Nucleus accumbens (tissue), 56 donors: ENCODE measurements at regions not wholly inside any gene's neighbourhood (a gene's known extent, or its start where the extent isn't known, plus 50 kb on each side); places are given as distances from the start of the nearest gene placed in this dataset.

ENCODE experiments used
- DNase-seq, 56 donors: peaks; one replicate each; lab custom pipeline; 2025; lab: John Stamatoyannopoulos, UW

DNA sequence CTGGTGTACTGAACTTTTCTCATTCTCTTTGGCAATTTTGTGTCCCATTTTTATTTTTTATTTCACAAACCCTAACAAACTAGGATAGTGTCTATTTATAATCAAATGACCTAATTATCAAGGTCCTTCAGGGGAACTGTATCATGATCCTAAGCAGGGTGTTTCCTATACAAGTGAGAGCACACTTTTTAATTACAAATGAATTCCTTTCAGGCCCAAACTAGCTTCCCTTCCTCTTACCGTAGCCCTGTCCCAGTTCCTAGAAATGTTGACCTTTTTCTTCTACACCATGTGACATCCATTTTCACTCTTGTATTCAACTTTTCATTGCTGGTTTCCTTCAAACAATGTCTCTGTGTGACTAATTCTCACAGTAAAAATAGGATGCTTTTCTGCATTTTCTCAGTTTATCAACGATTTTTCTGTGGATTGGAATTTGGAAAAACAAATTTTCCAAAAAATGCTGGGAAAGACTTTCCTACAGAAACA is 411.4 kb downstream of the CCDC91 start:
- no peak for DNase-seq

DNA sequence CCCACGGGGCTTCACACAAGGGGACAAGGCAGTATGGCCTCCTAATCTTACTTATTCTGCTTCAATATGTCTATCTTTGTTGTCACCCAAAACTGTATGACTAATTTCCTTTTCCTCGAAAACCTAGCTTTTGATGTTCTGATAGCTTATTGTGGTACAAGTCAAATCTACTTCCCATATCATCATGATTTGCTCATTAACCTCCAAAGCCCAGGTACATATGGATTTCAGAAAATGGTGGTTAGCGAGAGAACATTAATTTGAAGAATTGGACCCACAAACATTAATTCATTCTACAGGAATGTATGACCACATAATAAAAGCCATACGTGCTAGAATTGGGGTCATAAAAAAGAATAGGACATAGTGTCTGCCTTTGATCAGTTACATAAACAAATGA is 412.5 kb downstream of the CCDC91 start:
- DNase-seq, result no peak

DNA sequence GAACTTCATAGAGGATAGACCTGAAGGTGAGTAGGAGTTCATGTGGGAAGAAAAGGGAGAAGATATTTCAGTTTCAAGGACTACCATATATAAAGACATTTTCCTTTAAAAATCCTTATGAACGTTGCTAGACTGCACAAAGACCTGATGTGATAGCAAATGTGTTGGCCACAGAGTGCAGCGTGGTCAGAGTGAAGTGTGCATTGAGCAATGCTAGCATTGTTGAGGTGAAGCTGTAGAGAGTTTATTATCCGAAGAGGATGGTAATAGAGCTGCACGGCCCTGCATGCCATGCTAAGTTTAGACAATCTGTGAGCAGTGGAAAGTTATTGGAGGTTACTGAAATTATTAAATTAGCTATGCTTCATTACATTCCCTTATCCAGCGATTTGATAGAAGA is 413.0 kb downstream of the CCDC91 start:
- DNase-seq, result no peak

DNA sequence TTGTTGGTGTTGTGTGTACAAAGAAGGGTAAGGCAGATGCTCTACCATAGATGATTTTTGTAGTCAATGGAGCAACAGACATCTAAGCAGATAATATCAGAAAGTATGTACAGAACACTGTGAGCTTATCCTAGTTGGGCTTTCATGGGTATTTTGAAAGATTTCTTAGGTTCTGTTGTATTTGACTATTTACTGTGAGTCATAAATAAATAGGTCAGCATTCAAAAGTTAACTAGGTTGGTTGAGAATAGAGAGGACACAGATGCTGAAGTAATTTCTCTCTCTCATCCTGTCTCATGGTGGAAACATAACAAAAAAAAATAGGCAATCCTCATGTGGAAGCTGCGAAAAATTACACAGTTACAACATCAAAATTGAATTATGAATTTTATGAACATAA is 413.5 kb downstream of the CCDC91 start:
- DNase-seq, result no peak

DNA sequence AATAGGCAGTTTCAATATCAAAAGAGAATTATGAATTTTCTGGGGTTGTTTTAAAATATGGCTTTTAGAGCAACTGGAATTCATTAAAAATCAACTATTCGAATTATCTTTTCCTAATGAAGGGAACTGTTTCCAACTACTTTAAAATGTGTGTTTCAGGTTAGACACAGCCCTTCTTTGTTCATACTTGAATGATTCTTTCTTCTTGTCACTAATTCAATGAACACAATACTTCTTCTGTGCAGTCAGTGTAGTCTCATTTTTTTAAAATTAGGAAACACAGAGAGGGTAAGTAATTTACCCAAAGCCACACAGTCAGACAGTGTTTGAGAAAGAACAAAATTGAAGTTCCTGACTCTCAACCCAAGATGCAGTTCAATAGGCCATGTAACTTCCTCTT is 414.0 kb downstream of the CCDC91 start:
- no peak for DNase-seq

DNA sequence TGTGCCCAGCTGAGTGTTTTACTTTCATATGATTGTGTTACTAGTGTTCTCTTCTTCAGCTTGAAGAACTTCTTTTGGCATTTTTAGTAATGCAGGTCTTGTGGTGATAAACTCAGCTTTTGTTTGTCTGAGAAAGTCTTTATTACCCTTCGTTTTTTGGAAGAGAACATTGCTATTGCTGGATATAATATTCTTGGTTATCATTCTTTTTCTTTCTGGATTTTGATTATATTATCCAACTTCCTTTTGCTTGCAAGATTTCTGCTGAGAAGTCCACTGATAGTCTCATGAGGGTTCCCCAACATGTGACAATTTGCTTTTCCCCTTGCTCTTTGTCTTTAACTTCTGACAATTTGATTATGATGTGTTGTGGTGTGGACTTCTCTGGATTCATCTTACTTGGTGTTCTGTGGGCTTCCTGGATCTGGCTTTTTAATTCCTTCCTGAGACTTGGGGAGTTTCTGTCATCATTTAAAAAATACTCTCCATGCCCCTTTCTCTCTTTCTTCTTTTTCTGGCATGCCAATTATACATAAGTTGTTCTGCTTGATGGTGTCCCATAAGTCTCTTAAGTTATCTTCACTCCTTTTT is 416.8 kb downstream of the CCDC91 start:
- DNase-seq, result no peak

DNA sequence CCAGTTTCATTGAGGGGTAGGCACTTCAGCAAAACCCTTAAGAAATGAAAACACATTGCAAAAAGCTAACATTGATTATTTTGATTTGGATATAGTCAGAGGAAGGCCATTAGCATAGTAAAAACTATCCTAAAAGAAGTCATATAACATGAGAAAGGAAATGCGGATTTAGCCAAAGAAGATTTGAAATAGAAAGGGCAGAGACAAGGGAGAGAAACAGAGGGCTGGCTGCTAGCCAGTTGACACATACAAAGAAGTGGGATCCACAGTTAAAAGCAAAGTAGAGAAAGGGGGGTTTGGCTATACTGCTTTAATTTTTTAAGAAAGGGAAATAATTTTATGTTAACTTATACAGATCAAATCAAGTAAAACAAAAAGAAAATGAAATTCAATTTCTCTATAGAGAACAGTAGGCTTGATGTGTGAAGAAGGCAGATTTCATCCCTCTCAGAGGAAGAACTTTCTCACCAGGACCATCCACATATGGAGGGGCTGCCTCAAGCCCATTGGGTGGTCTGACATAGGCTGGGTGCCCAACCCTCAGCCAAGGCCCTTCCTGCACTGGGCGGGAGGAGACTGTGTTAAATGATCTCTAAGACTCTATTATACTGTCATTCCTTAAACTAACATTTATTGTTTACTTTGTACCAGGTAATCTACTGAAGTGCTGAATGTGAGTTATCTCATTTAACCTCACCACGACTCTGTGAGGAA is 420.3 kb downstream of the CCDC91 start:
- DNase-seq, result no peak

DNA sequence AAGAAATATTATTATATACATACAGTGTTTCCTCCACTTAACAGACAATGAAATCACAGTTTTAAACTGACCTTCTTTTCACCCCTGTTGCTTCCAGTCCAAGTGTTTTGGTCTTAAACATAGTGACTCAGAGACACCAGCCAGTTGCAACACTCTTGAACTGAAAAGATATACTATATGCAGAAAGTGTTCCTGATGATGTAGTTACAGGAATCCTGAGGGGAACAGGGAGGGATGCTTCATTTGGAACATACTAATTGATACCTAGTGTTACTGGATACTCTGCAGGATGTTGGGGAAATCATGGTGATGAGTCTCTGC is 420.8 kb downstream of the CCDC91 start:
- no peak for DNase-seq

DNA sequence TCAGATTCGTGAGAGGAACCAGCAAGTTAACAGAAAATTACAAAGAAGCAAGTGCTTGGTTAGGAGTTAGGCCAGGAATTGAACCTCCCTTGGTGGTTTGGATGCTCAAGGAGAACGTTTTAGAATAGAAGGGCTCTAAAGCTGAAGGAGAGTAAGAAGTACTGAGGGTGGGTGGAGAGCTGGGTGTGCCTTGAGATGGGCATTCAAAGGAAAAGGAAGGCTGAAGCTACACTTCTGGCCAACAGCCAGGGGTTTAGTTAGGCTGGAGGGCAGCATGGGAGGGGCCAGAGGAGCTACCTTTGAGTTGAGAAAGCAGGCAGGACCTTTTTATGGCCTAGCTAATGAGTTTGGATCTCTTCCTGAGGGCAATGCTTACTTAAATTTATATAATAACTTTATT is 421.2 kb downstream of the CCDC91 start:
- DNase-seq, result no peak

DNA sequence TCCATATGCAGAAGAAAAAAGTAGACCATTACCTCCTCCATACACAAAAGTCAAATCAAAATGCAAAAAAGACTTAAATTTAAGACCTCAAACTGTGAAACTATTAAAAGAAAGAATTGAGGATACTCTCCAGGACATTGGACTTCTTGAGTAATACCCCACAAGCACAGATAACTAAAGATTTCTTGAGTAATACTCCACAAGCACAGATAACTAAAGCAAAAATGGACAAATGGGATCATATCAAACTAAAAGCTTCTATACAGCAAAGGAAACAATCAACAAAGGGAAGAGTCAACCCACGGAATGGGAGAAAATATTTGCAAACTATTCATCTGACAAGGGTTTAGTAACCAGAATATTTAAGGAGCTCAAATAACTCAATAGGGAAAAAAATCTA is 427.9 kb downstream of the CCDC91 start:
- DNase-seq, result no peak

DNA sequence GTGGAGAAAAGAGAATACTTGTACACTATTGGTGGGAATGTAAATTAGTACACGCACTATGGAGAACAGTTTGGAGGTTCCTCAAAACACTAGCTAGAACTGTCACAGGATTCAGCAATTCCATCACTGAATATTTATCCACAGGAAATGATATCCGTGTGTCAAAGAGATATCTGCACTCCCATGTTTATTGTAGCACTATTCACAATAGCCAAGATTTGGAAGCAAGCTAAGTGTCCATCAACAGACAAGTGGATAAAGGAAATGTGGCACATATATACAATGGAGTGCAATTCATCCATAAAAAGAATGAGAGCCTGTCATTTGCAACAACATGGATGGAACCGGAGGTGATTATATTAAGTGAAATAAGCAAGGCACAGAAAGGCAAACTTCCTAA is 428.5 kb downstream of the CCDC91 start:
- DNase-seq, result no peak

DNA sequence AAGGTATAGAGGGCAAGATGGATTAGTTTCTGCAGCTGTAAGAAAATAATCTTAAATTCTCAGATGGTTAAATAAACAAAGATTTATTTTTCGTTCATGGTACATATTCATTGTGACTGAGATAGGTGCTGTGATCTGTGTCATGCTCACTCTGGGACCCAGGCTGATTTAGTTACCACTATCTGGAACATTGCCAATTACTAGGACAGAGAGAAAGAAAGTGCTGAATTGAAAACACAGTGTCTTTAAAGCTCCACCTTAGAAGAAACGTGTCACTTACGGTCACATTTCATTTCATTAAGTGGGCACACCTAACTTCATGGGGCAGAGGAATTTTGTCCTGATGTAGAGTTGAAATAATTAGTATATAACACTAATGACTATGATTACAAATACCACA is 430.0 kb downstream of the CCDC91 start:
- no peak for DNase-seq

DNA sequence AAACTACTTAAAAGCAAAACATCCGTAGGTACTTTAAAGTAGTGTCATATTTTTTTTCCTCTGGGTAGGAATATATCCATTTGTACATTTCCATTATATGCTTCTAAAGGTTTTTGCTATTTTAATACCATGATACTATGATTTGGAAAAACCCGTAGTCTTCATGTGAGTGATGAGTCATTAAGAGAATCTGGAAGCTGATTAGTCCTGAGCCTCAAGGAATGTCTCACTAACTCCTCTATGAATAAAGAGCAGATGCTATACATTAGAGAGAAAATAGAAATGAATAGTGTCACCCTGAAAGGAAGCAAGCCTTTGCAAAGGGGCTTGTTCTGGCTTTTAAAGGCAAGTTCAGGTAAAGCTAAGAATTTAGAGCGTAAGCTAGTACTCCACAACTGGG is 432.1 kb downstream of the CCDC91 start:
- no peak for DNase-seq

DNA sequence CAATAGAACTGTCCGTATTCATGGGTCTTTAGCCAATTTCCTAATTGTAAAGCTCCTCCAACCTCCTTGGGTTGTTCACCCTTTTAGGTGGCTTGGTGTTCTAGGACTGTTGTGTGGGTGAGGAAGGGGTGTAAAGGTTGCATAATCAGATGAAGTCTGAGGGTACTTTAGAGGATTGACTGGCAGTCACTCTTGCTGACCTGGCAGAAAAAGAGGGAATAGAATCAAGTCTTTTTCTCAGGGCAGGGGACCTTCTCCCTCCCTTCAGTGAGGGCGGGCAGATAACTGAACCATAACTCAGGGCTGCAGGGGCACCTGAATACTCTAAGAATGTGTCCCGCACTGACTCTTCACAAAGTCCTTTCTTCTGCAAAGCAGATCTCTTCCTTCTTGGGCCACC is 436.2 kb downstream of the CCDC91 start:
- no peak for DNase-seq

DNA sequence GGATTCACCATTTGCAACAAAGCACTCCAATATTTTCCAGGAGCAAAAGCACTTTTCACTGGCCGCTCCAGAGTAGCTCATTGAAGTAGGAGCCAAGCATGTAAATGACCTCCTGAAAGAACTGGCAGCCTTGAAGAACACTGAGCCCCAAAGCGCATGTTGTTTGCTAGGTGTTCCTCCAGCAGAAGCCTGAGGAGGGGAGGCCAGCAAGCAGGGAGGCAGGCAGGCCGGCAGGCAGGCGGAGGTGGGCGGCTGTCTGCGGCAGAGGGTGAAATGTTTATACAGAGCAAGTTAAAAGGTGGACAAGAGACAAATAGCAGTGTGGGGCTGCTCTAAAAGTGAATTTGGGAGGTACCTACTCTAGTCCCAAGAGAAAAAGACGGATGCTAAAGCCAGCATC is 439.4 kb downstream of the CCDC91 start:
- peak in 6 of 56 donors; percentile 1 to 6 (median 4) for DNase-seq

DNA sequence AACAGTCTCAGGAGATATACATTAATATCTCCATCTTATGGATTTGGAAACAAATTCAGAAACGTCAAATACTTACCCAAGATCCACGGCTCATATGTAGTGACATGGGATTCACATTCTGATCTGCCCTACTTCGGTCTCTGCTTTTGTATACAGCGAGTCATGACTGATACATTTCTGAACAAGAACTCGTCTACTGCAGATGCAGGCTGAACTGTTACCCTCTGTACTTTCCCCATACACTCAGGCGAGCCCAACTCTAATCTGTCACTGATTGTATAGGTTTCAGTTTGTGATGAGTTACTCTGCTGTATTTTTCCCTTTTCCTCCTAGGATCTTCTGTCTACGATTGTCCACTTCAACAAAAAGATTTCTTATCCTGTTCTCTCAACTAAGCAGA is 441.6 kb downstream of the CCDC91 start:
- no peak for DNase-seq

DNA sequence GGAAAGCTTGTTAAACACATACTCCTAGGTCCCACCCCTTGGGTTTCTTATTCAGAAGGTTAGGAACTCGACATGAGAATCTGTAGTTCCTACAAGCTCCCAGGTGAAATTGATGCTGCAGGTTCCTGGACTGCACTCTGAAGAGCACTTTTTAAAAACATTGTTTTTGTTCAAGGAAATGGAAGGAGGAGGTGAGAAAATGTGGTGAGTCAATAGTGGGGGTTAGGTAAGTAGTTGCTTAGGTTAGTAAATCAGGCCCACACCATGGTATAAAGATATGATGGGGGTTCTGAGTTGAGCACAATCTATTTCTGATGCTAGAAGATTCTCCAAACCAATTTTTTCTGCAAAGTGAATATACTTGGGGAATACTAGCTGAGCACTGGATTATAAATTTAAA is 450.3 kb downstream of the CCDC91 start:
- no peak for DNase-seq

DNA sequence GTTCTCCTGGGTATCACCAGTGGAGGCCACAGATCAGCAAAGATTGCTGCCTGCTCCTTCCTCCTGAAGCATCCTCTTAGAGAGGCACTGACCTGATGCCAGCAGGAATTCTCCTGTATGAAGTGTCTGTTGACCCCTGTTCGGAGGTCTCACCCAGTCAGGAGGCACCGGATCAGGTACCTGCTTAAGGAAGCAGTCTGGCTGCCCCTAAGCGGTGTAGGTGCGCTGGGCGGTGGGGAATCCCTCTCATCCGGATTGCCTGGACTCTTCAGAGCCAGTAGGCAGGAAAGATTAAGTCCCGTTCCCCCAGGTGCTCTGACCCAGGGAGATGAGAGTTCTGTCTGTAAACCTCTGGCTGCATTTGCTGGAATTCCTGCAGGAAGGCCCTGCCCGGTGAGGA is 455.2 kb downstream of the CCDC91 start:
- DNase-seq, result no peak

DNA sequence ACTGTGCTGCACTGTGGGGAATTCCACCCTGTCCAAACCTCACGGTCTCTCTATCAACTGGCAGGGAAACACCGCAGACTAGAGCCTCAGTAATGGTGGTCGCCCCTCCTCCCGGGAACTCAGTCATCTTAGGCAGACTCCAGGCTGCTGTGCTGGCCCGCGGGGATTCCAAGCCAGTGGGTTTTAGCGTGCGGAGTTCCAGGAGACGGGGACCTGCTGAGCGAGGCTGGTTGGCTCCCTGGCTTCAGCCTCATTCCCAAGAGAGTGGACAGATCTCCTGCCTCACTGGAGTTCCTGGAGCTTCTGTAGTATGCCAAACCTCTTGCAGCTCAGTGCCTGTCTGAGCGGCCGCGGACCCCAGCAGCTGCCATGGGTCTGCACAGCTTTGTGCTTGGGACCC is 455.6 kb downstream of the CCDC91 start:
- no peak for DNase-seq

DNA sequence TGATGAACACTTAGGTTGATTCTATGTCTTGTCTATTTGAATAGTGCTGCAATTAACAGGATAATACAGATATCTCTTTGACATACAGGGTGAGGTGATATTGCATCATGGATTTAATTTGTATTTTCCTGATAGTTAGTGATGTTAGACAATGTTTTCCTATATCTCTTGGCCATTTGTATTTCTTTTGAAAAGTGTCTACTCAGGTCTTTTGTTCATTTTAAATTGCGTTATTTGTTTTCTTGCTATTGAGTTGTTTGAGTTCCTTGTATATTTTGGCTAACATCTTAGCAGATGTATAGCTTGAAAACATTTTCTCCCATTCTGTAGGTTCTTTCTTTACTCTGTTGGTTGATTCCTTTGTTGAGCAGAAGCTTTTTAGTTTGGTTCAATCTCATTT is 460.6 kb downstream of the CCDC91 start:
- no peak for DNase-seq

DNA sequence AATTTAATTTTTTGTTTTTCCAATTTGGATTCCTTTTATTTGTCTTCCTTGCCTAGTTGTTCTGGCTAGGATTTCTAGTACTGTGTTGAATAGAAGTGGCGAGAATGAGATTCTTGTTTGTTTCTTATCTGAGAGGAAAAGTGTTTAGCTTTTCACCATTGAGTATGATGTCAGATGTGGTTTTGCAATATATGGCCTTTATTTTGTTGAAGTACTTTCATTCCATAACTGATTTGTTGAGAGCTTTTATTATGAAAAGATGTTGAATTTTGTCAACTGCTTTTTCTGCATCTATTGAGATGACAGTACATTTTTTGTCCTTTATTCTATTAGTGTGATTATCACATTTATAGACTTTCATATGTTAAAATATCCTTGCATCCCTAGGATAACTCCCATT is 462.0 kb downstream of the CCDC91 start:
- DNase-seq, result no peak

DNA sequence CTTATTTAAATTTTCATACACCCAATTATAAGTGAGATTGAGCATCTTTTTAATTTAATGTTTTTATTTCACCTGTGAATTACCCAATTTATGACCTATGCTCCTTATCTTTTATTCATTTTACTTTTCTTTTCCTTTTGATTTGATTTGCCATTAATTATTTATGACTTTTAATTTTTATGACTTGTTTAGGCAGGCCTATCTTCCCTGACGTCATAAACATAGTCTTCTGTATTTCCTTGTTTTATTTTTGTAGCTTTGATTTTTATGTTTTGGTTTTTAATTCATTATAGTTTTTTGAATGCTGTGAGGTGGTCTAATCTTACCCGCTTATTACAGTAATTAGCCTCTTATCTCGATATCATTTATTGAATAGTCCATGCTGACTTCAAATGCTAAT is 467.1 kb upstream of the FAR2 start:
- DNase-seq, result no peak

DNA sequence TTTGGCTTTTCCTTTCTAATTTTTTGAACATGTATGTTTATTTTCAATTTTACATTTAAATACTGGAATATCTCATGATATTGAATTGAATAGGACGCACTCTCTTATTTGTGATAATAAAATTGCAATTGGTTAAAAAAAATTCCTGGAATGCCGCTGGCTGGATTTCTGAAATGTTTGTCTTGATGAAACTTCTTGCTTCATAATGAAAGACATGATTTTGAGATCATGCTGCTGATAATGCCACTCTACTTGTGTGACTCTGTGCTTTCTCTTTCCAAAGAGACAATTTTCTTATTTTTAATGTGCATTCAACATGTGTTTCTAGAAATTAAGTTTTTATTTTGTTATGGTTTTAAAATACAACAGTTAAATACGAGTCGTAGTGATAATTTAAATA is 465.7 kb upstream of the FAR2 start:
- no peak for DNase-seq
